Karpas-422 (cell line): ENCODE measurements at regions not wholly inside any gene's neighbourhood (a gene's known extent, or its start where the extent isn't known, plus 50 kb on each side); places are given as distances from the start of the nearest gene placed in this dataset.

ENCODE experiments used
- DNase-seq: peaks from one replicate; pipeline ENCODE4 v3.0.0-alpha.2; 2015
- H2AFZ ChIP-seq: fragments of 200-600 bp; sonication (generic); 2 replicates; pipeline ENCODE4 v1.6.1; 2014; ENCODE audit warnings: antibody characterized with exemption, low read length, mixed read lengths
- H3K27ac ChIP-seq: fragments of 200-600 bp; sonication (generic); 2 replicates; pipeline ENCODE4 v1.5.1; 2014; ENCODE audit warnings: mild to moderate bottlenecking, low read length, moderate library complexity
- H3K27me3 ChIP-seq: fragments of 200-600 bp; sonication (generic); 2 replicates; pipeline ENCODE4 v1.6.1; 2014; ENCODE audit warnings: low read length, mixed read lengths
- H3K36me3 ChIP-seq: fragments of 200-600 bp; sonication (generic); 2 replicates; pipeline ENCODE4 v1.6.1; 2014; ENCODE audit warnings: low read length, mixed read lengths; ENCODE audit not compliant: insufficient read depth
- H3K4me1 ChIP-seq: fragments of 200-600 bp; sonication (generic); 2 replicates; pipeline ENCODE4 v1.6.1; 2014; ENCODE audit warnings: mild to moderate bottlenecking, low read length, mixed read lengths
- H3K4me2 ChIP-seq: fragments of 200-600 bp; sonication (generic); 2 replicates; pipeline ENCODE4 v1.6.1; 2014; ENCODE audit warnings: low read length, low read depth, mild to moderate bottlenecking; ENCODE audit not compliant: poor library complexity, severe bottlenecking
- H3K4me3 ChIP-seq: fragments of 200-600 bp; sonication (generic); 2 replicates; pipeline ENCODE4 v1.5.1; 2014; ENCODE audit warnings: mild to moderate bottlenecking, antibody characterized with exemption, low read length, mixed read lengths
- H3K79me2 ChIP-seq: fragments of 200-600 bp; sonication (generic); 2 replicates; pipeline ENCODE4 v1.6.1; 2014; ENCODE audit warnings: mild to moderate bottlenecking, low read length, mixed read lengths
- H3K9ac ChIP-seq: fragments of 200-600 bp; sonication (generic); 2 replicates; pipeline ENCODE4 v1.6.0; 2014; ENCODE audit warnings: low read length
- H3K9me2 ChIP-seq: fragments of 200-600 bp; sonication (generic), shearing (Covaris generic); replicated peaks from 2 replicates; pipeline ENCODE4 v1.6.0; 2014; ENCODE audit warnings: mild to moderate bottlenecking, low read length, moderate library complexity; ENCODE audit not compliant: insufficient read depth
- H3K9me3 ChIP-seq: fragments of 300-700, 200-600 bp; sonication (generic); 2 replicates; pipeline ENCODE4 v1.6.1; 2014; ENCODE audit warnings: low read length, mixed read lengths
- H4K20me1 ChIP-seq: fragments of 200-600 bp; sonication (generic); 2 replicates; pipeline ENCODE4 v1.6.1; 2014; ENCODE audit warnings: mild to moderate bottlenecking, antibody characterized with exemption, low read length, low read depth; ENCODE audit not compliant: insufficient read depth

GRCh38 chr10:61189912-61190311, 245.9 kb upstream of the RHOBTB1 start:
- Histone ChIP-seq H2AFZ (no peak overlapping the region), H3K9me2 (no peaks in the 10 kb centered on the region), H3K27ac (no peak overlapping the region), H3K4me2 (no peak overlapping the region), H3K9ac (no peak overlapping the region), H3K36me3 (no peaks in the 10 kb centered on the region), H3K27me3 (no peaks in the 10 kb centered on the region), H3K4me3 (no peak overlapping the region), H3K4me1 (no peaks in the 10 kb centered on the region), H4K20me1 (no peaks in the 10 kb centered on the region), H3K79me2 (no peaks in the 10 kb centered on the region), H3K9me3 (no peaks in the 10 kb centered on the region)
- DNase-seq: no peak

GRCh38 chr10:61188691-61189090, 244.7 kb upstream of the RHOBTB1 start:
- H2AFZ ChIP-seq: no peak overlapping the region
- H4K20me1 ChIP-seq: no peaks in the 10 kb centered on the region
- no peak overlapping the region for H3K4me2 ChIP-seq
- no peaks in the 10 kb centered on the region for H3K79me2 ChIP-seq
- H3K9me3 ChIP-seq: no peaks in the 10 kb centered on the region
- no peak overlapping the region for H3K9ac ChIP-seq
- H3K36me3 ChIP-seq: no peaks in the 10 kb centered on the region
- no peaks in the 10 kb centered on the region for H3K9me2 ChIP-seq
- H3K27ac ChIP-seq: no peak overlapping the region
- H3K4me3 ChIP-seq: no peak overlapping the region
- no peak for DNase-seq
- no peaks in the 10 kb centered on the region for H3K27me3 ChIP-seq
- H3K4me1 ChIP-seq: no peaks in the 10 kb centered on the region

DNA sequence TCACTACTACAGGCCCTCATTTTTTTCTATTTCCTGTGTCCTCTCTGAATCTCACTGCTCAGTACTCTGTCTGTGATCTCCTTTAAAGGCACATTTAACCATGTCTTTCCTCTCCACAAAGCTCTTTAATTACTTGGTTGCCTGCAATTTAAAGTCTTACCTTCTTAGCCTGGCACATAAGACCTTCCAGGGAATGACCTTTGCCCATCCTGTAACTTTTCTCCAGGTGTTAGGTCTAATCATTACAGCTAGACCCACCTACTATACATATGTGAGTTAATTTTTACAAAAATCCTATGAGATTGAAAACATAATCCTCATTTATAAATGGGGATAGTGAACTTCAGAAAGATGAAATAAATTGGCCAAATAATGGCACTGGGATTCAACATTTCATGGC, 244.1 kb upstream of the RHOBTB1 start:
- Histone ChIP-seq H3K9ac (no peak overlapping the region), H3K4me2 (no peak overlapping the region), H3K9me3 (no peaks in the 10 kb centered on the region), H3K27me3 (no peaks in the 10 kb centered on the region), H3K79me2 (no peaks in the 10 kb centered on the region), H3K4me3 (no peak overlapping the region), H4K20me1 (no peaks in the 10 kb centered on the region), H2AFZ (no peak overlapping the region), H3K36me3 (no peaks in the 10 kb centered on the region), H3K9me2 (no peaks in the 10 kb centered on the region), H3K4me1 (no peaks in the 10 kb centered on the region), H3K27ac (no peak overlapping the region)
- DNase-seq: no peak

- no peaks in the 10 kb centered on the region for H3K27me3 ChIP-seq
- H3K4me1 ChIP-seq: no peaks in the 10 kb centered on the region
- H3K4me3 ChIP-seq: no peak overlapping the region
- no peaks in the 10 kb centered on the region for H4K20me1 ChIP-seq
- H3K79me2 ChIP-seq: no peaks in the 10 kb centered on the region
- H3K36me3 ChIP-seq: no peaks in the 10 kb centered on the region
- no peak for DNase-seq
- no peak overlapping the region for H3K4me2 ChIP-seq
- H3K27ac ChIP-seq: no peak overlapping the region
- no peak overlapping the region for H2AFZ ChIP-seq
- no peaks in the 10 kb centered on the region for H3K9me3 ChIP-seq
- no peak overlapping the region for H3K9ac ChIP-seq
- no peaks in the 10 kb centered on the region for H3K9me2 ChIP-seq
Measured at GRCh38 chr10:61187601-61188000, 243.6 kb upstream of the RHOBTB1 start.

- no peak overlapping the region for H3K4me3 ChIP-seq
- no peaks in the 10 kb centered on the region for H3K9me2 ChIP-seq
- no peaks in the 10 kb centered on the region for H3K9me3 ChIP-seq
- DNase-seq: no peak
- H3K27ac ChIP-seq: no peak overlapping the region
- no peak overlapping the region for H3K9ac ChIP-seq
- H3K36me3 ChIP-seq: no peaks in the 10 kb centered on the region
- no peaks in the 10 kb centered on the region for H3K27me3 ChIP-seq
- H3K79me2 ChIP-seq: no peaks in the 10 kb centered on the region
- no peak overlapping the region for H2AFZ ChIP-seq
- no peaks in the 10 kb centered on the region for H3K4me1 ChIP-seq
- H3K4me2 ChIP-seq: no peak overlapping the region
- H4K20me1 ChIP-seq: no peaks in the 10 kb centered on the region
Measured at GRCh38 chr10:61186408-61186807, 242.4 kb upstream of the RHOBTB1 start.

GRCh38 chr10:61184429-61184828, 240.4 kb upstream of the RHOBTB1 start:
- no peak for DNase-seq
- Histone ChIP-seq H3K9ac (no peak overlapping the region), H4K20me1 (no peaks in the 10 kb centered on the region), H3K9me3 (no peaks in the 10 kb centered on the region), H3K9me2 (no peaks in the 10 kb centered on the region), H3K27me3 (no peaks in the 10 kb centered on the region), H3K4me2 (no peak overlapping the region), H3K36me3 (no peaks in the 10 kb centered on the region), H3K4me1 (no peaks in the 10 kb centered on the region), H3K4me3 (no peak overlapping the region), H2AFZ (no peak overlapping the region), H3K27ac (no peak overlapping the region), H3K79me2 (no peaks in the 10 kb centered on the region)

DNA sequence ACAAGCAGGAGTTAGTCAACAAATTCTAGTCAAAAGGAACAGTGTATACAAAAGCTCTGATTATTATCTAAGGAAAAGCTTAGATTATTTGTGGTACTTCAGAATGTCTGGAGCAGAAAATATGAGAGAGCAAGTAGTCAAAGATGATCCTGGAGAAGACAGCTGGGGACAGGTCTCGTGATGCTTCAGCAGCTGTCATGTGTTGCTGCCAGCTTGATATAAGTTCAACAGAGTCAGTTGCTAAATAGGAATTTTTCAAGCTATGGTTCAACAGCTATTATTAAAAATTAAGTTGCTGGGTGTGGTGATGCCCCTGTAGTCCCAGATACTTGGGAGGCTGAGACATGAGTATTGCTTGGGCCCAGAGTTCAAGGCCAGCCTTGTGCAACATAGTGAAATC, 240.0 kb upstream of the RHOBTB1 start:
- no peak overlapping the region for H3K9ac ChIP-seq
- H3K27me3 ChIP-seq: no peaks in the 10 kb centered on the region
- H3K4me2 ChIP-seq: no peak overlapping the region
- H2AFZ ChIP-seq: no peak overlapping the region
- H3K9me2 ChIP-seq: no peaks in the 10 kb centered on the region
- DNase-seq: no peak
- H3K27ac ChIP-seq: no peak overlapping the region
- H3K9me3 ChIP-seq: no peaks in the 10 kb centered on the region
- H4K20me1 ChIP-seq: no peaks in the 10 kb centered on the region
- H3K79me2 ChIP-seq: no peaks in the 10 kb centered on the region
- no peak overlapping the region for H3K4me3 ChIP-seq
- no peaks in the 10 kb centered on the region for H3K36me3 ChIP-seq
- H3K4me1 ChIP-seq: no peaks in the 10 kb centered on the region

- no peaks in the 10 kb centered on the region for H3K27me3 ChIP-seq
- no peaks in the 10 kb centered on the region for H3K36me3 ChIP-seq
Measured at GRCh38 chr10:61181832-61182231, 237.8 kb upstream of the RHOBTB1 start.

GRCh38 chr10:61179771-61180170, 235.8 kb upstream of the RHOBTB1 start:
- no peaks in the 10 kb centered on the region for H3K4me1 ChIP-seq
- no peak overlapping the region for H3K4me2 ChIP-seq
- H3K79me2 ChIP-seq: no peaks in the 10 kb centered on the region
- H3K9ac ChIP-seq: no peak overlapping the region
- no peaks in the 10 kb centered on the region for H3K27me3 ChIP-seq
- H3K9me2 ChIP-seq: no peaks in the 10 kb centered on the region
- no peaks in the 10 kb centered on the region for H3K9me3 ChIP-seq
- no peaks in the 10 kb centered on the region for H4K20me1 ChIP-seq
- DNase-seq: no peak
- no peak overlapping the region for H3K27ac ChIP-seq
- no peak overlapping the region for H2AFZ ChIP-seq
- no peak overlapping the region for H3K4me3 ChIP-seq
- no peaks in the 10 kb centered on the region for H3K36me3 ChIP-seq

More at GRCh38 chr10:61181832-61182231, 237.8 kb upstream of the RHOBTB1 start:
- H3K4me2 ChIP-seq: no peak overlapping the region
- no peaks in the 10 kb centered on the region for H3K9me2 ChIP-seq
- H3K27ac ChIP-seq: no peak overlapping the region
- no peak overlapping the region for H3K9ac ChIP-seq
- no peaks in the 10 kb centered on the region for H3K79me2 ChIP-seq
- H3K4me1 ChIP-seq: no peaks in the 10 kb centered on the region
- DNase-seq: no peak
- H3K4me3 ChIP-seq: no peak overlapping the region
- H4K20me1 ChIP-seq: no peaks in the 10 kb centered on the region
- H3K9me3 ChIP-seq: no peaks in the 10 kb centered on the region
- H2AFZ ChIP-seq: no peak overlapping the region
